Muscle of back (tissue), 3 donors: ENCODE measurements at regions not wholly inside any gene's neighbourhood (a gene's known extent, or its start where the extent isn't known, plus 50 kb on each side); places are given as distances from the start of the nearest gene placed in this dataset.
"Not testable (repeated sequence)": the region's sequence is repeated elsewhere in the genome, so short reads cannot be mapped to it uniquely, and the experiment has no call there.

Experiments
- DNase-seq, 3 donors: peaks; one replicate each; pipeline versions ENCODE4 v3.0.0 to v3.0.0-alpha.2; 2013

DNA sequence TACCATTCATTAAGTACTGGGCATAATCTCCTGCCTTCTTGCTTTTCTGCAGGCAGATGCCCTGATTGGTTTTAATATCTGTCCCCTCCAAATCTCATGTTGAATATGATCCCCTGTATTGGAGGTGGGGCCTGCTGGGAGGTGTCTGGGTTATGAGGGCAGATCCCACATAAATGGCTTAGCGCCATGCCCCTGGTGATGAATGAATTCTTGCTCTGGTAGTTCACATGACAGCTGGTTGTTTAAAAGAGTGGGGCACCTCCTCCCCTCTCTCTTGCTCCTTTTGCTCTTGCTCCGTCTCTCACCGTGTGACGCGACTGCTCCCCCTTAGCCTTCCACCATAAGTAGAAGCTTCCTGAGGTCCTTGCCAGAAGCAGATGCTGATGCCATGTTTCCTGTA lies 564.0 kb upstream of the BRINP1 start:
- no peak for DNase-seq

DNA sequence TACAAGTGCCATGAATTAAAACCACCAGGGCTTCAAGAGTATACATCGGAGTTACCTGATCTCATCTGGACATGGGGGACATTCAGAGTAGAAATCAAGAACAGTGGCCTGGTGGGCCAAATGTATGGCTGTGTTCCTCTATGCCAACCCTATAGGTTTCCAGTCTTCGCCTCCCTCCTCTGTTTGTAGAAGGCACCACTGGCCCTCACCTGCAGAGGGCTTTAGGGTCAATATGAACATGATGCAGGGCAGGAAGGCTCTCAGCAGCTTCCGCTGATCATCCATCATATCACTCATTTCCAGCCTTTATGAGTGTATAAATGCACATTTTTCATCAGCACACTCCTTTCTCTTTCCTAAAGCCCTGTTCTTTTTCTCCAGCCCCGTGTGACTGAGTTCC lies 555.5 kb upstream of the BRINP1 start:
- DNase-seq: no peak

DNA sequence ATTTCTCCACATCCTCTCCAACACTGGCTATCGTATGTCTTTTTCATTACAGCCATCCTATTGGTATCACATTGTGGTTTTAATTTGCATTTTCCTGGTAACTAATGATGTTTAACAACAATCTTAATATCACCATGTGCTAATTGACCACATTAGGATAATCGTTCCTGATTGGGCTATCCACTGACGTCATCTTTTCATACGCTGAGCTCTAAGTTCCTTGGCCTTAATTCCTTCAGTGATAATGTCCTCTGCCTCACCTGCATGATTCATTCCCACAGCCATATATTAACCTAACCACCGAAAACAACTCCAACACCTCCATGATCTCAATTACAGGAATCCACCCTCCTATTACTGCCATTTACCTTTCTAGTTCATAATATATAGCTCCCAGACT lies 547.9 kb upstream of the BRINP1 start:
- DNase-seq: no peak

DNA sequence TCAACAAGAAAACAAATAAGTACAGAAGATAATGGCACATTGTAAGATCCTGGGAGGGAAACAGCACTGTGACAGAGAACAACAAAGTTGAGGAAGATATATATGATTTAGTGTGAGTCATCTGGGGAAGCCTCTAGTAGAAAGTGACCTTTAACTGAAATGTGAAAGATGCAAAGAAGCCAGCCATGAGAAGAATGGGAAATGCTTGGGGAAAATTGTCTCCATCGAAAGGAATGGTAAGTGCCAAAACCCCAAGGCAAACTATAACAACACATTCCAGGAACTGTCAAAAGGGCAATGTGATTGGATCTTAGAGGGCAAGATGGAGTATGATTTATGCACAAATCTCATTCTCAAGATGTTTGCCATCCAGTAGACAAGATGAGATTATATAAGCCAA lies 537.8 kb upstream of the BRINP1 start:
- DNase-seq: no peak

DNA sequence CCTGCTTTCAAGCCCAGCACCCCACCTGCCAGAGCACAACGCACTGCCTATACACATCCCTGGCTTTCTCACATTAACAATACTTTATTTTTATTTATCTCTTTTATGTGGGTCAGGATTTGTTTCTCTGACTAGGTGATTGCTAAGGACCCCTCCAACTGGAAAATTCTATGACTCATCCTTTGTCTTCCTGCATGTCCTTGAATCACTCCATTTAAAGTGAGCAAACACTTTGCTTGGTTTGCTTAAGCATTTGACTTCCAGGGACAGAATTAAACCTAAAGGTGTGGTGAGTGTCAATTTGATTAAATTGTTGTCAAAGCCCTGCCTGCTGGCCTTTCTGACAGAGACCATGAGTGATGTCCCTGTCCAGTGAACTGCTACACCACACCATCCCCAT lies 536.5 kb upstream of the BRINP1 start:
- DNase-seq: no peak

DNA sequence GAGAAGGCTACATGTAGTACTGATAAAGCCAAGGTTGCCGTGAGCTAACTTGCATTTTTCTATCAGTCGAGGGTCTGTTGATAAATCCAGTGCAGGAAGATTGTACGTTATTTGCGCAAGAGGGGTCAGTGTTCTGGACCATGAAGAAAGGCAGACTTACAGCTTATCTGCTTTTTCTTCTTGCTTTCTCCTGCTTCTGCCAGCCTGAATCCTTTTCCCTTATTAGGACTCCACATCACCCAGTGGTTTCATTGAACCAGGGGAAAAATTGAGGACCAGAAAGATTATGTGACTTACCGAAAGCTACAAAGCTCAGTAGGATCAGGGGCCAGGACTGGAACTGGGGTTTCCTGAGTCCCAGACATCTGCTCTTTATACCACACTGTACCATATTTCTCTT lies 534.6 kb upstream of the BRINP1 start:
- no peak for DNase-seq

DNA sequence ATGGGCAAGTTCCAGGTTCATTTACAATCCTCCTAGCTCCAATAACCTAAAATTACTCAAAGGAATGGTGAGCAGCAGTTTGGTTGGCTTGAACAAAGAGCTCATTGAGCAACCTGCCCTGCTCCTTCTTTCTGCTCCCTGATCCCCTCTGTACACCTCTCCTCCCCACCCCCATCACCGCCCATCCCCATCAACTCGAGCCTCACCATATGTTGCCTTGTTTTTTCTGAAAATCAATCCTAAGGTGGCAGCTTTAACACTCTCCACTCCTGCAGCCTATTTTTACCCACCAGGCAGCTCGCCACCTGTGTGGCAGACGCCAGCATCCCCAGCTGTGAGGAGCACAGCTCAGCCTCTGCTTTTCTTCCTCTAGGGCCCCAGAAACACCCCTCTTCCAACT lies 533.4 kb upstream of the BRINP1 start:
- DNase-seq: no peak

DNA sequence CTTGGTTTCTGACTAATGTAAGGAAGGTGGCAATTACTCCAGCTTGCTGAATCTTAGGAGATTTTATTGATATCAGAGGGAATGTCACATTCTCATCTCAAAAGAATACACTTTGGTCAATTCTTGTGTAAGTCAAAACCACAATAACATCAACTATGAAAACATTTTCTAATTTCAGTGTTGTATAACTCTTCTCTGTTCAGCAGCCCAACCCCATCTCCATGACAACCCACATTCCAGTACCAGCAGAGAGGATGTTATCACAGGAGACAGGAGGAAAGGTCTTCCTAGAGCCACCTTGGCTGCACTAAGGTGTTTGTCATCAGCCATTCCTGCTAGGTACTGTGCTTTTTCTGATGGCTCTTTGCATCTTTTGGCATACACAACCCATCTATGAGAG lies 529.1 kb upstream of the BRINP1 start:
- no peak for DNase-seq

DNA sequence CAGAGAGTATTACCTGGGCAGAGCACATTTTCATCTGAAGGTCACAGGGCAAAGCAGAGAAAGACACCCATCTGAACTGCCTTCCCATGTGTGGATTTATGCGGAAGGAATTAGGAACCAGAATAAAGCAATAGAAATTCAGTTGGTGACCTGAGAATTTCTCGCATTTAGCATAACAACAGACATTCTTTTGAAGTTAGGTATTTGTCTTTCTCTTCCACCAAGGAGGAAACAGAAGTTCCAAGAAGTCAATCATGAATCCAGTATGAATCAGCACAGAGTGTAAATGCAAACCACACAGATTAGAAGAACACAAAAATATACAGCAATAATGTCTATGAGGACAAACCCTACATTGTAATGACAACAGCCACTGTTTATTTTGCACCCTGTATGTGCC lies 515.2 kb upstream of the BRINP1 start:
- DNase-seq: no peak

DNA sequence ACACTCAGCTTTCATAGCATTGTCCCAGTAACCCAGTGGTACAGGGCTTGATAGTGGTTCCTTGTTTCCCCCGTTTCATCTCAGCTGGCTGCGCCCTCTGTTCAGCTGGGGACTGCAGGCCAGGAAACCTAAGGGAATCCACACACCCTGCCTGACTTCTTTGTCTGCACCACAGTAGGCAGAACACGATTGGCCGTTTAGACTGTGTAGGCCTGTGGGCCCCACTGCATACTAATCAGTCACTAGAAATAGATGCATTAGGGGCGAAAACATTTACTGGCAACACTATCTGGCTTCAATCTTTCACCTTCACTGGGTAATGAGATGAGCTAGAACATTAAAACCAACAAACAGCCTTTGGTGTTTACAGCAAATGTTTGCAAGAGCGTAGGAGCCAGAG lies 512.7 kb upstream of the BRINP1 start:
- DNase-seq: no peak

DNA sequence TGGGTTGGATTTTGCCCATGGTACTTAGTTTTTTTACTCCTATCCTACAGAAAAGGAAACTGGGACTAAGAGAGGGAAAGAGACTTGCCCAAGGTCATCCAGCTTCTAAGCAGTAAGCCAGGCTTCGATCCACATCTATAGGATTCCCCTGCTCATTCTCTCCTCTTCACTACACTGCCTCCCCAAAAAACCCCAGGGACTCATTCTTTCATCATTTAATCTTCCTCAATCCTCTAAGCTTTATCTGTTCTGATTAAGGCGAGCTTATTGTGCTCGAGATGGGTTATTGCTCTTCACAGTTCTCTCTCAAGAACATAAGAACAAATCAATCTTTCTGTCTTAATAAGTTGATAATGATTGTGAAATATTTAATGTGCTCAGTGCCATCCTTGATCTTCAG lies 511.1 kb upstream of the BRINP1 start:
- no peak for DNase-seq

DNA sequence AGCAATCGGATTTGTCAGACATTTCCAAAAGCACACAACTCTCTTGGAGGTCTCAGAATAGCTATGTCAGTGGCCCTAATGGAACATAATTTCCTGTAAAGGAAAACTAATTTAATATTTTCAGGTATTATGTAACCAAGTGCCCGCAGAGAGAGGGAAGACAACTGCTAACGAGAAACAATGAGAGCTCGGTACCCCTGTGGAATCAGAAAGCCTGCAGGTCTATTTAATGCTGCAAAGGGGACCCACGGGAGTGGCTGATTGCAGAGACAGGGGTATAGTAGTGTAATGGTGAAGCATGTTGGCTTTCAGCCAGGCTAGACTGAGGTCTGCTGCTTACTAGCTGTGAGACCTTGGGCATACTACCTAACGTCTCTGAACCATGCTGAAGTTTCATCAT lies 508.1 kb upstream of the BRINP1 start:
- no peak for DNase-seq

DNA sequence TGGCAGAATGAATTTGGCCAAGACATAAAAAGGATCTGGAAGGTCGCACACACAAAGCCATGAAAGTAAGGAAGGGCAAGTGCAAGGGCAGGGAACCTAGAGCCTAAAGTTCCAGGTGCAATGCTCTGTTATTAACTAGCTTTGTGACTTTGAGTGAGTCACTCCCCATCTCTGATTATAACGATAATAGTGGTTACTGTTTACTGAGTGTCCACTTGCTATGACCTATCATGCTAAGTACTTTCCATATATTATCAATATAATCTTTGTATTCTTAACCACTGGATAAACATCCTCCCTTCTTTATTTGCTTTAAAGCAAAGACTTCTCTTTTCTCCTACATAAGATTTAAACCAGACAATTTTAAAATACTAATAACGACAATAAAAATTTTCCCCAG lies 504.6 kb upstream of the BRINP1 start:
- no peak for DNase-seq

DNA sequence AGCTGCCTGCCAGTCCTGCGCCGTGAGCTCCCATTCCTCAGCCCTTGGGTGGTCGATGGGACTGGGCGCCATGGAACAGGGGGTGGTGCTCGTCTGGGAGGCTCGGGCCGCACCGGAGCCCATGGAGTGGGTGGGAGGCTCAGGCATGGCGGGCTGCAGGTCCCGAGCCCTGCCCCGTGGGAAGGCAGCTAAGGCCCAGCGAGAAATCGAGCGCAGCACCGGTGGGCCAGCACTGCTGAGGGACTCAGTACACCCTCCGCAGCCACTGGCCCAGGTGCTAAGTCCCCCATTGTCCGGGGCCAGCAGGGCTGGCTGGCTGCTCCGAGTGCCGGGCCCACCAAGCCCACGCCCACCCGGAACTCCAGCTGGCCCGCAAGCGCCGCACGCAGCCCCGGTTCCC lies 501.0 kb upstream of the BRINP1 start:
- DNase-seq: not testable (repeated sequence)

DNA sequence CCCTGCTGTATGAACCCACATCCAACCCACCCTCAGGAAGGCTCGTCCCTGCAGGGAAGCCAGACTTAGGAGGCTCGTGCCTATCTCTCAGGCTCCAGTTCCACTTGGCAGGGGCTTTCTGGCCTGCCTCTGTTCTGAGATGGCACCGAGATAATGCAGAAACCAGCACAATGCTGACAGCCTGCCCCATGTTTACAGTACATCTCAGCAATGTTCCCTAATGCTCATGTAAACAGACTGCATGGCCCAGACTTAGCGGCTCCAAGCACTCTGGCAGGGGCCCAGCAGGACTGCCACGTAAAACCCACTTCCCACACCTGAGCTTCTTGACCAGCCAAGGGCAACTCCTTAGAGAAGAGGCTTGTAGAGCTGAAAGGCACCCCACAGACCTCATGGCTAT lies 499.5 kb upstream of the BRINP1 start:
- DNase-seq: no peak

DNA sequence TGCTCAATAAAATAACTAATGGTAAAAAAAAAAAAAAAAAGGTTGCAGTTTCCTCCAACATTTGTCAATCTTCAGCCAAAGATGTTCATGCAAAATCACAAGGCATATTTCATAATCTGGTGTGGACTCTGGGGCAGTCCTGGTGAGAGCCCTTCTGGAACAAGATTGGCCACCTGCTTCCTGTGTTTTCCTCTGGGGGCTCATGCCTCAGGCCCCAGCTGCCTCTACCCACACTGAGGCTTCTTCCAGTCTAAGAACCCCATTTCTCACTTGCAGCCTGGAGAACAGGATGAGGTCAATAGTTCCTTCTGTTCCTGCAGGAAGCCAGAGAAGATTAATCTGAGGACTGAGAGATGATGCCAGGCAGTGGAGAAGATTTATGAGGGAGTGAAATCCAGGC lies 492.6 kb upstream of the BRINP1 start:
- no peak for DNase-seq

DNA sequence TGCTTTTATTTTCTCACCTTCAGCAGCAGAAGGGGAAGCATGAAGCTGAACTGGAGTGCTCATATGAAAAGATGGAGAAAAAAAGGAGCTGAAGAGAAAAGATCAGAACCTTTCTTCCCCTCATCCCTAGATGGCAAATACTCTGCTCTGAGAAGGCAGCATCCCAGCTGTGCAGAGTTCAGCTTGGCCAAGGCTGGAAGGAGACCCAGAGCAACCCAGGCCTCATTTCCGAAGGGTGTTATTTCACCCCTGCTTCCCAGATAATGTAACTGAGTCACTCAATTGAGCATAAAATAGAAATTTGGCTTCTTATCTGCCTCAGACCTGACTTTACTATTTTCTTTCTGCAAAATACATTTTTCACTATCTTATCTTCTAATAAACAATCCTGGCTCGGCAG lies 489.9 kb upstream of the BRINP1 start:
- DNase-seq: no peak

DNA sequence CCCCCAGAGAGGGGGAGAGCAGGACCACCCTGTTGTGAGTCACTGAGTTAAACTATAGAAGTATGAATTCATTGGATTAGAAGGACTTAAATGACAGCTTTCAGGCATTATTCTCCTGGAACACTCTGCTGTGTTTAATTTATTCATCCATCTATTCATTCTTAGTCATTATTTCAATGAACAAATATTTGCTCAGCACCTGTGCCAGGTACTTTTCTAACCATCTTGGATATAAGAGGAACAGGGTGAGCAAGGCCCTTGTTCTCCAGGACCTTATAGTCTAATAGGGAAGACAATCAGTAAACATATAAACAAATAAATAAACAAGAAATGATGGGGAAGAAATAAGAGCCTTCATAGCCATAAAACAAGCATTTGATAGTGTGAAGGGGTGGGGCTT lies 483.9 kb upstream of the BRINP1 start:
- no peak for DNase-seq

DNA sequence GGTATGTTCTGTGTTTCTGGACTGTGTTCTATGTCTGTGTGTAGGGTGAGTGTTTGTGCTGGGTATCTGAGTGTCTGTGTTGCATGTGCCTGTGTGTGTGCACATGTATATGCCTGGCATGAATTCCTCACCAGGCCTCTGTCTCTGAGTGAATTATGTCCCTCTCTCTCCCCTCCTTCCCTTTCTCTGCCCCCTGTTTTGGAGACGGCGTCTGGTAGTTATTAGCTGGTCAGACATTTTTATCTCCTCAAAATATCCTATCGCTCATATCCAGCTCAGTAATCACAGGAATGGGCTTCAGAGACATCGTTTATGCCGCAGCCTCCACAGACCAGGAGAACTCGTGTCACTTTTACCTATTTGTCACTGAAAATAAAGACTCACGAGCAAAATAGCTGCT lies 483.2 kb upstream of the BRINP1 start:
- no peak for DNase-seq

DNA sequence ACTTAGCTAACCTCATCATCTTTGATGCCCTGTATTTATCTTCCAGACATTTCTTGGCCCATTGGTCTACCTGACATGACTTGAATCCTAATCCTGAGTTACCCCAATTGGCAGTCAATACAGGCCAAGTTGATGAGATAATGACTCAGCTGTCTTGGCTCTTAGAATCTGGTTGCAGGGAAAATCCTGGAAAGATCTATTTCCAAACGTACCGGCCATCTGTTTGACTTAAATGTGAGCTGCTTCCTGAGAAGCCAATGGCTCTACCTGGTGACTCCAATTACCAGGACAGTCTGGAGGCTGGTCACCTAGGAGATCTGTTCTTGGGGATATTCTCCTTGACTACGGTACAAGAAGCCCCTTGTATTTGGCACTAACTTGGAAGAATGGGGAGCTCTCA lies 475.2 kb upstream of the BRINP1 start:
- DNase-seq: no peak

DNA sequence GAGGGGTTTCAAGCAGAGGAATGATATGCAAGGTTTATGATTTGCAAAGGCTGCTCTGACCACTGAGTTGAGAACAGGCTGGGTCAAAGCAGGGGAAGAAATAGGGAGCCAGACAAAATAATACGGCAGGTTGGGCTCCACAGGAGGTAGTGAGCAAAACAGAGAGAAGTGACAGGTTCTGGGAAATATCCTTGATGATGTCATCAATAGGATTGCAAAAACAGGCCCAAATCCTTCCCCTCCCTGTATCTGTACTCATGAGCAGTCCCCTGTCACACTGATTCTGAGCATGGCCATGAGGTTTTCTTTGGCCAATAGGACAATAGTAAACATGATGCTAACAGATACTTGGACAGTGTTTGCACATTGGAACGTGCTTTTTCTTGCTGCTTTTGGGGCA lies 471.8 kb upstream of the BRINP1 start:
- no peak for DNase-seq

DNA sequence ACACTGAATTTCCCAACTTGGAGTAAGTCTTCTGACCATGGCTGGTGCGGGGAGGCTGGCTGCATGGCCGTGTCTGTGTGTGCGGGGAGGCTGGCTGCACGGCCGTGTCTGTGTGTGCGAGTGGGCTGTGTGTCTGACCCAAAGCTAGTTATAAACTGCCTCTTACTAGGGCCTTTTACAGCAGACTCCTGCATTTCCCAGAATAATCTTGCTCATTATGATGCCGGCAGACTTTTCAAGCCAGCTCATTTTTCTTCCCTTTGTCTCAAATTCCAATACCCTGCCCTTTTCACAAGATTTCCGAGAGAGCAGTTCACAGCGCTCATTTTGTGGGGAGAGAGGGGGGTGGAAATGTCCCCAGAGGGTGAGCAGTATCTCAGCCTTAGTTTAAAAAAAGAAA lies 470.7 kb upstream of the BRINP1 start:
- DNase-seq: peak in 1 of 3 donors; percentile 2

DNA sequence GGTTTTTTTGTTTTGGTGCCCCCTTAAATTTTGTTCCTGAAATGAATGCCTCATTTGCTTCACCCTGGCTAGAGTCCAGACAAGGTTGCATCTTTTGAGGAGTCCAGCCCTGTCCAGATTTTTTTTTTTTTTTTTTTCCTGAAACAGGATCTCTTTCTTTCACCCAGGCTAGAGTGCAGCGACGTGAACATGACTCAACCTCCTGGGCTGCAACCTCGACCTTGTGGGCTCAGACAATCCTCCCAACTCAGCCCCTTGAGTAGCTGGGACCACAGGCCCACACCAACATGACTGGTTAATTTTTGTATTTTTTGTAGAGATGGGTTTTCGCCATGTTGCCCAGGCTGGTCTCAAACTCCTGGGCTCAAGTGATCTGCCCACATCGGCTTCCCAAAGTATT lies 469.0 kb upstream of the BRINP1 start:
- DNase-seq: no peak

DNA sequence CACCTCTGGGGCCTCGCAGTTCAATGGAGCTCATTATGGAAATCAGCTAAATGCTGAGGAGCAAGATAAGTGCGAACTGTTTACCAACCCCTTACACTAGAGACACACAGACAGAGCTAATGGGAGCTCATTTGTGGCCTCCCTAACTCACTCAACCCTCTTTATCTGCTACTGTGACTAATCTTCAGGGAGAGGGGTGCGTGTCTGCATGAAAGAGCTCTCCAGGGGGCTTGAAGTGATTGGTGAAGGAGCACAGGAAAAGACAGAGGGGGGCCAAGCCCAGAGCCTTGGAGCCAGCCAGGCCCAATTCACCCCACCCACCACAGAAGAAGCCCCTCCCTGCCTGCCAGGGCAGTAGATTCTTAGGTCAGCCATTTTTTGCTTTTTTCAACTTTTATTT lies 466.8 kb upstream of the BRINP1 start:
- DNase-seq: no peak

DNA sequence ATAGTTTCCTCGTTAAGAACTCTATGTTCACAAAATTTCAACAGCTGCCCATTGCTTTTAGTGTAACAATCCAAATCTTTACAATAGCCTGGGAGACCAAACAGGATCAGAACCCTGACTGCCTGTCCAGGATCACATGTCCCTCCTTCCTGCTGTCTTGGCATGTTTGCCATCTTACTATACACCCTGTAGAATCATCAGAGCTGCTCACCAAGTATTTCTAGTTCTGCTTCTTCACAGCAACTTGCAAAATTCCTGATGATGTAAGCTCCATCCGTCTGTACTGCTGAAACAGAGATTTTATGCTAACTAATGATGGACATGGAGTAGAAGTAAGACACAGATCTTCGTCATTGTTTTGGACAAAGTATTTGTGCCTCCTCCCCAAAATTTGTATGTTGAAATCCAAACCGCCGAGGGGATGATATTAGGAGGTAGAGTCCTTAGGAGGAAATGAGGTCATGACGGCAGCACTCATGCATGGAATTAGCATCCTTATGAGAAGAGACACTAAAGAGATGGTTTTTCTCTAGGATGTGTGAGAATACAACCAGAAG lies 464.9 kb upstream of the BRINP1 start:
- no peak for DNase-seq
